B cell (primary cell): ENCODE measurements at regions not wholly inside any gene's neighbourhood (a gene's known extent, or its start where the extent isn't known, plus 50 kb on each side); places are given as distances from the start of the nearest gene placed in this dataset.

ENCODE experiments used
- EZH2 ChIP-seq: IDR thresholded peaks from 2 replicates; pipeline ENCODE4 v1.6.1; 2012; ENCODE audit warnings: borderline replicate concordance, low read depth, mild to moderate bottlenecking, moderate library complexity, low read length; ENCODE audit not compliant: insufficient read depth, poor library complexity, severe bottlenecking
- TF ChIP-seq, protein P1 (sequence below): fragments of 200-600 bp; IDR thresholded peaks from one replicate; pipeline ENCODE4 v1.8.0; 2022; ENCODE audit warnings: antibody characterized with exemption, mild to moderate bottlenecking

DNA sequence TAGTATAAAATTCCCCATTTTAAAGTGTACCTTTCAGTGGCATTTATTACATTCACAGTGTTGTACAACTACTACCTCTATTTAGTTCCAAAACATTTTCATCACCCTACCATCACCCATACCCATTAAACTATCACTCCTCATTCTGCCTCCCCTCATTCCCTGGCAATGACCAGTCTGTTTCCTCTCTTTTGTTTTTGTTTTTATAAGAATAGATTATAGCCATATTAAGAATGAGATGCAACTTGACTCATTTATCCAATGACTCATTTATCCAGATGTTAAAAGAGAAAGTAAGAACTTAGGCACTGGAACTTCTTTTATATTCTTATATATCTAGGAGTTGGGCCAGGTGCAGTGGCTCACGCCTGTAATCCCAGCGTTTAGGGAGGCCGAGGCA, 156.3 kb downstream of the FAT3 start:
- TF ChIP-seq, protein P1, sequence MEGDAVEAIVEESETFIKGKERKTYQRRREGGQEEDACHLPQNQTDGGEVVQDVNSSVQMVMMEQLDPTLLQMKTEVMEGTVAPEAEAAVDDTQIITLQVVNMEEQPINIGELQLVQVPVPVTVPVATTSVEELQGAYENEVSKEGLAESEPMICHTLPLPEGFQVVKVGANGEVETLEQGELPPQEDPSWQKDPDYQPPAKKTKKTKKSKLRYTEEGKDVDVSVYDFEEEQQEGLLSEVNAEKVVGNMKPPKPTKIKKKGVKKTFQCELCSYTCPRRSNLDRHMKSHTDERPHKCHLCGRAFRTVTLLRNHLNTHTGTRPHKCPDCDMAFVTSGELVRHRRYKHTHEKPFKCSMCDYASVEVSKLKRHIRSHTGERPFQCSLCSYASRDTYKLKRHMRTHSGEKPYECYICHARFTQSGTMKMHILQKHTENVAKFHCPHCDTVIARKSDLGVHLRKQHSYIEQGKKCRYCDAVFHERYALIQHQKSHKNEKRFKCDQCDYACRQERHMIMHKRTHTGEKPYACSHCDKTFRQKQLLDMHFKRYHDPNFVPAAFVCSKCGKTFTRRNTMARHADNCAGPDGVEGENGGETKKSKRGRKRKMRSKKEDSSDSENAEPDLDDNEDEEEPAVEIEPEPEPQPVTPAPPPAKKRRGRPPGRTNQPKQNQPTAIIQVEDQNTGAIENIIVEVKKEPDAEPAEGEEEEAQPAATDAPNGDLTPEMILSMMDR: no peak
- TF ChIP-seq EZH2: no peak
